AG09319 (cell line): ENCODE measurements at regions not wholly inside any gene's neighbourhood (a gene's known extent, or its start where the extent isn't known, plus 50 kb on each side); places are given as distances from the start of the nearest gene placed in this dataset.
"Not testable (repeated sequence)": the region's sequence is repeated elsewhere in the genome, so short reads cannot be mapped to it uniquely, and the experiment has no call there.

Source experiments
- DNase-seq: peaks from one replicate; pipeline ENCODE4 v3.0.0-alpha.2; 2010; ENCODE audit warnings: low read depth; ENCODE audit errors: extremely low read depth
- CTCF ChIP-seq: IDR thresholded peaks from 2 replicates; pipeline ENCODE4 v1.5.1; 2011; ENCODE audit warnings: low read depth, mild to moderate bottlenecking, inconsistent platforms, low read length, moderate library complexity

GRCh38 chr1:221602830-221603229, 139.1 kb downstream of the DUSP10 start:
- no peak for DNase-seq
- TF ChIP-seq CTCF: no peak

- not testable (repeated sequence) for DNase-seq
Measured at GRCh38 chr1:221604390-221604789, 137.5 kb downstream of the DUSP10 start.

- no peak for TF ChIP-seq CTCF
- no peak for DNase-seq
Measured at GRCh38 chr1:221604948-221605347, 136.9 kb downstream of the DUSP10 start.

GRCh38 chr1:221605569-221605968, 136.3 kb downstream of the DUSP10 start:
- no peak for DNase-seq
- TF ChIP-seq CTCF: no peak

GRCh38 chr1:221606256-221606655, 135.6 kb downstream of the DUSP10 start:
- TF ChIP-seq CTCF: no peak
- DNase-seq: no peak

GRCh38 chr1:221608835-221609320, 133.0 kb downstream of the DUSP10 start:
- no peak for TF ChIP-seq CTCF

GRCh38 chr1:221611656-221612046, 130.2 kb downstream of the DUSP10 start:
- no peak for TF ChIP-seq CTCF
- no peak for DNase-seq

More at GRCh38 chr1:221608835-221609320, 133.0 kb downstream of the DUSP10 start:
- DNase-seq: no peak

GRCh38 chr1:221612047-221612777, 129.7 kb downstream of the DUSP10 start:
- peak; percentile 68 for DNase-seq
- no peak for TF ChIP-seq CTCF
